Type B pancreatic cell (in vitro differentiated cells): ENCODE measurements at regions not wholly inside any gene's neighbourhood (a gene's known extent, or its start where the extent isn't known, plus 50 kb on each side); places are given as distances from the start of the nearest gene placed in this dataset.

Experiments used
- DNase-seq: peaks from one replicate; pipeline ENCODE4 v3.0.0; 2021; ENCODE audit warnings: mixed read lengths; ENCODE audit not compliant: unreplicated experiment; ENCODE audit errors: extremely low spot score
- H3K27ac Mint-ChIP-seq: 2 replicates; pipeline ENCODE4 v1.8.0; 2021; ENCODE audit warnings: mild to moderate bottlenecking, mixed read lengths
- H3K27me3 Mint-ChIP-seq: 2 replicates; pipeline ENCODE4 v1.8.0; 2021; ENCODE audit warnings: mixed read lengths
- H3K36me3 Mint-ChIP-seq: 2 replicates; pipeline ENCODE4 v1.8.0; 2021; ENCODE audit warnings: mixed read lengths
- H3K4me1 Mint-ChIP-seq: one replicate; pipeline ENCODE4 v1.8.0; 2021; ENCODE audit warnings: mixed read lengths; ENCODE audit not compliant: unreplicated experiment
- H3K4me3 Mint-ChIP-seq: 2 replicates; pipeline ENCODE4 v1.8.0; 2021; ENCODE audit warnings: mild to moderate bottlenecking, mixed read lengths
- H3K9me3 Mint-ChIP-seq: 2 replicates; pipeline ENCODE4 v1.8.0; 2021; ENCODE audit warnings: mixed read lengths
- TF ChIP-seq, protein P1 (sequence below): fragments of 200-600 bp; sonication (generic); conservative IDR thresholded peaks from 2 replicates; pipeline ENCODE4 v1.5.0; 2021; ENCODE audit warnings: antibody characterized with exemption, mild to moderate bottlenecking

DNA sequence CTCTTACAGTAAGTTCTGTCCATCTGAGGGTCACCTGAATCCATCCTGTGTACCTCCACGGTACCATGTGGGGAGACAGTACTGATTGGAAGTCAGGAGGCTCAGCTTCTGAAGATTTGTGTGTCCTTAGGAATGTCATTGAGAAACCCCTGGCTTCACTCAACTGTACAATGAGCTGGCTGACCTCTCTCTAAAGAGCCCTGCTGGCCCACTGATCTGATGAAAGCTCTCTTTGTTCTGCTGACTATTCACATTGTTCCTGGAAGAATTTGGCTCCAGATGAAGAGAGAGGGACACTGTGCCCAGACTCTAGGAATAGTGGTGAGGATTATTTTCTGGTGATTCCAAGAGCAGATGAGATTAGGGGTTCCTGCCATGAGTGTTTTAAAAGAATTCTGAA, 141.2 kb downstream of the LURAP1L start:
- no peak overlapping the region for H3K4me3 Mint-ChIP-seq
- no peaks in the 10 kb centered on the region for H3K9me3 Mint-ChIP-seq
- peaks cover 6% of the 10 kb centered on the region for H3K4me1 Mint-ChIP-seq
- DNase-seq: no peak
- TF ChIP-seq, protein P1, sequence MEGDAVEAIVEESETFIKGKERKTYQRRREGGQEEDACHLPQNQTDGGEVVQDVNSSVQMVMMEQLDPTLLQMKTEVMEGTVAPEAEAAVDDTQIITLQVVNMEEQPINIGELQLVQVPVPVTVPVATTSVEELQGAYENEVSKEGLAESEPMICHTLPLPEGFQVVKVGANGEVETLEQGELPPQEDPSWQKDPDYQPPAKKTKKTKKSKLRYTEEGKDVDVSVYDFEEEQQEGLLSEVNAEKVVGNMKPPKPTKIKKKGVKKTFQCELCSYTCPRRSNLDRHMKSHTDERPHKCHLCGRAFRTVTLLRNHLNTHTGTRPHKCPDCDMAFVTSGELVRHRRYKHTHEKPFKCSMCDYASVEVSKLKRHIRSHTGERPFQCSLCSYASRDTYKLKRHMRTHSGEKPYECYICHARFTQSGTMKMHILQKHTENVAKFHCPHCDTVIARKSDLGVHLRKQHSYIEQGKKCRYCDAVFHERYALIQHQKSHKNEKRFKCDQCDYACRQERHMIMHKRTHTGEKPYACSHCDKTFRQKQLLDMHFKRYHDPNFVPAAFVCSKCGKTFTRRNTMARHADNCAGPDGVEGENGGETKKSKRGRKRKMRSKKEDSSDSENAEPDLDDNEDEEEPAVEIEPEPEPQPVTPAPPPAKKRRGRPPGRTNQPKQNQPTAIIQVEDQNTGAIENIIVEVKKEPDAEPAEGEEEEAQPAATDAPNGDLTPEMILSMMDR: no peak
- H3K27me3 Mint-ChIP-seq: no peaks in the 10 kb centered on the region
- no peak overlapping the region for H3K27ac Mint-ChIP-seq
- no peaks in the 10 kb centered on the region for H3K36me3 Mint-ChIP-seq

DNA sequence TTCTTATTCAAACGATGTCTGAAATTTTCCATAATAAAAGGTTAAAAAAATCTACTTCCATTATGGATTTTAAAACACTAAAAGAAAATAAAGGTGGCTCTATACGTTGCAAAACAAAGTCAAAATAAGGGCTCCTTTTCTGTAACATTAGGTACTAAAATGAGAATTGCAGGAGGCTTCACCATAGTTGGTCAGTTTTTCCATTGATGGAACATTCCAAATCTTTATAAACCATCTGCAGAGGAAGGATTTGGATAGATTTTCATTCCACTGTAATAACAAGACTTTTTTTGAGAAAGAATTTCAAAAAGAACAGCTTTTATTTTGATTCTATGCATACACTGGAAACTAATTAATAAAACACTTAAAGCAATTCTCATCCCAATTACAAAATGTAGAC, 145.6 kb downstream of the LURAP1L start:
- Mint-ChIP-seq H3K36me3 (no peaks in the 10 kb centered on the region), H3K27ac (no peak overlapping the region), H3K4me1 (peaks cover 11% of the 10 kb centered on the region), H3K4me3 (no peak overlapping the region), H3K27me3 (no peaks in the 10 kb centered on the region), H3K9me3 (no peaks in the 10 kb centered on the region)
- TF ChIP-seq, protein P1: no peak
- DNase-seq: no peak

DNA sequence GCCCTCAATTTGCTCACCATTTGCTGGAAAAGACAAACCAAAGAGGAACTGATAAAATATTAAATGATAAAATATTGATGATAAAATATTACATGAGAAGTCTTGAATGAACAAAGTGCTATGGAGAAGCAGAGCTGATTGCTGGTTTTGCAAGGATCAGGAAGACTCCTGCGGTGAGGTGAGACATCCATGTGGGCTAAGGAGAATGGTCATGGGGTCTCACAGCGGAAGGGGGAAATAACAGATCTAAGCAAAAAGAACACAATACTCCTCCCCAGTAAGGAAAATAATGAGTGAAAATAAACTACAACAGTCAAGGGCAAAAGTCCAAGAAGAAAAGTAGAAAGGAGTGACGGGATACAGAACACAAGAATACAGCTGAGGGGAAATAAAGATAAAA, 146.8 kb downstream of the LURAP1L start:
- Mint-ChIP-seq H3K27ac (no peak overlapping the region), H3K4me3 (no peak overlapping the region), H3K27me3 (no peaks in the 10 kb centered on the region), H3K4me1 (peaks cover 5% of the 10 kb centered on the region), H3K36me3 (no peaks in the 10 kb centered on the region), H3K9me3 (no peaks in the 10 kb centered on the region)
- DNase-seq: no peak
- TF ChIP-seq, protein P1: no peak

DNA sequence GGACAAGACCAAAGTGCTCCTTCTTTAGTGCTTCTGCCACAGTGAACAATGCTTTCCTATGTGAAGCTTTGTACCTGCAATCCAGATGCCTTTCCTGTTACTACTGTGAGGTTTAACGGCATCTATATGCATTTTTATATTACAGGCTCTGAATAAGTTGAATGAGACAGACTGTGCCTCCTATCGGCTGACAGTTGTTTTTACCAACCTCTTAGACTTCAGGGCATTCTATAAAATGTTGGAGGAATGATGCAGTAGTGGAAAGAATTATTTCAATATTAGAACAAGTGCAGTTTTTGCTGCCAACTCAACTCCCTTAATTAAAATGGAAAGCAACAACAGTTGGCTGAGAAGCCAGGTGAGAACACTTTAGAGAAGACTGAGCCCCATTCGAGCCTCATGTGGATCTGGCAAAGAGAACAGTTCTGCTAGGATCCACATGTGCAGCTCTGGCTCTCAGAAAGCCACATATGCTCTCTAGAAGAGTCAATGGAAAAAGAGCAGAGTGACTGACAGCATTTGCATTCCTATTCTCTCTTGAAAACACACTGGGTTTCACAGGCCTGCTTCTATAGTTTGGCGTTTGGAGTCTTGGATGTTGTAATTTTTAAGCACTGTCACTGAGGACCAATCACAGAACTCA, 147.5 kb downstream of the LURAP1L start:
- Mint-ChIP-seq H3K36me3 (no peaks in the 10 kb centered on the region), H3K9me3 (no peaks in the 10 kb centered on the region), H3K27me3 (no peaks in the 10 kb centered on the region), H3K4me1 (peaks cover 5% of the 10 kb centered on the region), H3K27ac (no peak overlapping the region), H3K4me3 (no peak overlapping the region)
- TF ChIP-seq, protein P1: no peak
- no peak for DNase-seq

DNA sequence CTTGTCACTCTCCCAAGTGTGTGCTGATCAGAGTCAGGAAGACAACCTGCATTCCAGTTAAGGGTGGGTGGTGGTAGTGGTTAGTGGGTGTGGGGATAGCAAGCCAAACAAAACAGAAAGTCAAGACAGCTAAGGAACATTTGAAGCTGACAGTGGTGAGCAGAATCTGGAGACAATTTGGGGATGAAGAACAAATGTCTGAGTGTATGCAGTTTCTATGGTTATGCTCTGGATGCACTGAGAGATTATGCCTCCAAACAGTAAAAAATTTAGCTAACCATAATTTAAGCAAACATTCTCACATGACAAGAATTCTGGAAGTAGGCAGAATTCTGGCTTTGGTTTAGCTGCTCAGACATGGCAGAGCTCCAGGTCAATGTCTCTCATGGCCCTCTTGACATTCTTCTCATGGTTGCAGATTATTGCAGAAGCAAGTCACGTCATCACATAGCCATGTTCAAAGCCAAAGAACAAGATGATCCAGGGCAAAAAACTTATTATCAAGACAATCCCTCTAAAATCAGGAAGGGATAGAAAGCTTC, 148.7 kb downstream of the LURAP1L start:
- TF ChIP-seq, protein P1: no peak
- Mint-ChIP-seq H3K36me3 (no peaks in the 10 kb centered on the region), H3K27ac (peak overlapping the region; percentile 81), H3K4me1 (peaks cover 5% of the 10 kb centered on the region), H3K27me3 (no peaks in the 10 kb centered on the region), H3K9me3 (no peaks in the 10 kb centered on the region), H3K4me3 (peak overlapping the region; percentile 15)
- DNase-seq: no peak
